ENCODE measurements at regions not wholly inside any gene's neighbourhood (a gene's known extent, or its start where the extent isn't known, plus 50 kb on each side); places are given as distances from the start of the nearest gene placed in this dataset.
A peak's percentile ranks its signal among the peaks of the same experiment; 100 is the strongest.

GRCh38 chr13:95386370-95386769 lies 85.1 kb upstream of the ABCC4 start:
- no CpG with 5 or more reads among the region's 4 CpGs for WGBS, 2 donors (ENCODE audit: extremely low coverage in 2 of 2, insufficient read length in 2 of 2, insufficient replicate concordance in 1 of 2)

GRCh38 chr13:95387733-95388207 lies 86.5 kb upstream of the ABCC4 start:
- Histone ChIP-seq H2BK120ac (ENCODE audit: low read depth, low read length) (no peak overlapping the region), H3K9ac (ENCODE audit: low read depth, low read length, poor library complexity) (no peak overlapping the region), H3K4me3 (ENCODE audit: low read length in 2 of 2) (no peak overlapping the region), H3K18ac (ENCODE audit: low read length) (no peak overlapping the region), H2AFZ (ENCODE audit: low read length) (no peak overlapping the region), H3K79me1 (ENCODE audit: low read depth, low read length) (no peaks in the 10 kb centered on the region), H3K4ac (ENCODE audit: low read length) (no peak overlapping the region), H2AK5ac (ENCODE audit: low read depth, low read length) (no peak overlapping the region), H3K4me2 (ENCODE audit: insufficient read depth, low read length, poor library complexity, severe bottlenecking) (no peak overlapping the region), H3K4me1 (ENCODE audit: control insufficient read depth in 2 of 2, insufficient read depth in 1 of 2, low read depth in 1 of 2, low read length in 2 of 2) (no peaks in the 10 kb centered on the region), H3K27ac (replicated peaks; ENCODE audit: low read length) (no peak overlapping the region), H2BK12ac (ENCODE audit: low read length) (no peak overlapping the region), H3K23ac (ENCODE audit: low read depth, low read length, poor library complexity) (no peak overlapping the region), H3K9me3 (replicated peaks in 1 of 2; ENCODE audit: control insufficient read depth in 2 of 2, insufficient read depth in 1 of 2, low read depth in 1 of 2, low read length in 2 of 2) (peaks cover 0 to 2% of the 10 kb centered on the region in 2 donors), H3K27me3 (ENCODE audit: control insufficient read depth in 3 of 3, insufficient read depth in 3 of 3, low read depth in 1 of 3, low read length in 3 of 3) (peaks cover 0 to 5% (median 0%) of the 10 kb centered on the region in 3 experiments), H3K36me3 (replicated peaks in 1 of 2; ENCODE audit: control insufficient read depth in 2 of 2, insufficient read depth in 2 of 2, low read length in 2 of 2) (no peaks in the 10 kb centered on the region), H4K91ac (ENCODE audit: low read depth, low read length, poor library complexity) (no peak overlapping the region), H3K14ac (ENCODE audit: low read length) (no peak overlapping the region), H4K8ac (ENCODE audit: low read depth, low read length) (no peak overlapping the region), H2BK5ac (ENCODE audit: low read length) (no peak overlapping the region), H2BK15ac (ENCODE audit: low read length) (no peak overlapping the region)
- no peak for DNase-seq (ENCODE audit: low spot score)
- no CpG with 5 or more reads among the region's 4 CpGs for WGBS, 2 donors (ENCODE audit: extremely low coverage in 2 of 2, insufficient read length in 2 of 2, insufficient replicate concordance in 1 of 2)

More at GRCh38 chr13:95386370-95386769, 85.1 kb upstream of the ABCC4 start:
- Histone ChIP-seq H4K8ac (ENCODE audit: low read depth, low read length) (no peak overlapping the region), H3K4me1 (ENCODE audit: control insufficient read depth in 2 of 2, insufficient read depth in 1 of 2, low read depth in 1 of 2, low read length in 2 of 2) (no peaks in the 10 kb centered on the region), H3K4me3 (ENCODE audit: low read length in 2 of 2) (no peak overlapping the region), H3K9ac (ENCODE audit: low read depth, low read length, poor library complexity) (no peak overlapping the region), H3K18ac (ENCODE audit: low read length) (no peak overlapping the region), H3K27ac (replicated peaks; ENCODE audit: low read length) (no peak overlapping the region), H4K91ac (ENCODE audit: low read depth, low read length, poor library complexity) (no peak overlapping the region), H3K9me3 (replicated peaks in 1 of 2; ENCODE audit: control insufficient read depth in 2 of 2, insufficient read depth in 1 of 2, low read depth in 1 of 2, low read length in 2 of 2) (peaks cover 0 to 2% of the 10 kb centered on the region in 2 donors), H3K23ac (ENCODE audit: low read depth, low read length, poor library complexity) (no peak overlapping the region), H2BK12ac (ENCODE audit: low read length) (no peak overlapping the region), H3K14ac (ENCODE audit: low read length) (no peak overlapping the region), H2BK15ac (ENCODE audit: low read length) (no peak overlapping the region), H2BK5ac (ENCODE audit: low read length) (no peak overlapping the region), H3K27me3 (ENCODE audit: control insufficient read depth in 3 of 3, insufficient read depth in 3 of 3, low read depth in 1 of 3, low read length in 3 of 3) (peaks cover 0 to under 1% (median 0%) of the 10 kb centered on the region in 3 experiments), H2BK120ac (ENCODE audit: low read depth, low read length) (no peak overlapping the region), H3K36me3 (replicated peaks in 1 of 2; ENCODE audit: control insufficient read depth in 2 of 2, insufficient read depth in 2 of 2, low read length in 2 of 2) (no peaks in the 10 kb centered on the region), H3K4me2 (ENCODE audit: insufficient read depth, low read length, poor library complexity, severe bottlenecking) (no peak overlapping the region), H3K4ac (ENCODE audit: low read length) (no peak overlapping the region), H2AFZ (ENCODE audit: low read length) (no peak overlapping the region), H2AK5ac (ENCODE audit: low read depth, low read length) (no peak overlapping the region), H3K79me1 (ENCODE audit: low read depth, low read length) (no peaks in the 10 kb centered on the region)
- DNase-seq (ENCODE audit: low spot score), result no peak

- H3K4me2 ChIP-seq (ENCODE audit: insufficient read depth, low read length, poor library complexity, severe bottlenecking), result no peak overlapping the region
- no peak overlapping the region for H2AFZ ChIP-seq (ENCODE audit: low read length)
- H2BK120ac ChIP-seq (ENCODE audit: low read depth, low read length), result no peak overlapping the region
- H3K36me3 ChIP-seq (replicated peaks in 1 of 2; ENCODE audit: control insufficient read depth in 2 of 2, insufficient read depth in 2 of 2, low read length in 2 of 2), result no peaks in the 10 kb centered on the region
- H3K27ac ChIP-seq (replicated peaks; ENCODE audit: low read length), result no peak overlapping the region
- no peak overlapping the region for H3K23ac ChIP-seq (ENCODE audit: low read depth, low read length, poor library complexity)
- no peak overlapping the region for H2BK15ac ChIP-seq (ENCODE audit: low read length)
- no peak overlapping the region for H3K14ac ChIP-seq (ENCODE audit: low read length)
- no peak overlapping the region for H3K4ac ChIP-seq (ENCODE audit: low read length)
- no peaks in the 10 kb centered on the region for H3K4me1 ChIP-seq (ENCODE audit: control insufficient read depth in 2 of 2, insufficient read depth in 1 of 2, low read depth in 1 of 2, low read length in 2 of 2)
- no peak for DNase-seq (ENCODE audit: low spot score)
- H4K91ac ChIP-seq (ENCODE audit: low read depth, low read length, poor library complexity), result no peak overlapping the region
- no peak overlapping the region for H3K18ac ChIP-seq (ENCODE audit: low read length)
- H3K9ac ChIP-seq (ENCODE audit: low read depth, low read length, poor library complexity), result no peak overlapping the region
- no CpG with 5 or more reads among the region's 2 CpGs for WGBS, 2 donors (ENCODE audit: extremely low coverage in 2 of 2, insufficient read length in 2 of 2, insufficient replicate concordance in 1 of 2)
- no peak overlapping the region for H2AK5ac ChIP-seq (ENCODE audit: low read depth, low read length)
- H2BK5ac ChIP-seq (ENCODE audit: low read length), result no peak overlapping the region
- H3K27me3 ChIP-seq (ENCODE audit: control insufficient read depth in 3 of 3, insufficient read depth in 3 of 3, low read depth in 1 of 3, low read length in 3 of 3), result peaks cover 0 to 5% (median 0%) of the 10 kb centered on the region in 3 experiments
- no peak overlapping the region for H4K8ac ChIP-seq (ENCODE audit: low read depth, low read length)
- no peaks in the 10 kb centered on the region for H3K79me1 ChIP-seq (ENCODE audit: low read depth, low read length)
- H2BK12ac ChIP-seq (ENCODE audit: low read length), result no peak overlapping the region
- no peak overlapping the region for H3K4me3 ChIP-seq (ENCODE audit: low read length in 2 of 2)
- H3K9me3 ChIP-seq (replicated peaks in 1 of 2; ENCODE audit: control insufficient read depth in 2 of 2, insufficient read depth in 1 of 2, low read depth in 1 of 2, low read length in 2 of 2), result peaks cover 0 to 2% of the 10 kb centered on the region in 2 donors
Measured at GRCh38 chr13:95388420-95389079, 87.3 kb upstream of the ABCC4 start.

- peaks cover 0 to 5% (median 2%) of the 10 kb centered on the region in 3 experiments for H3K27me3 ChIP-seq (ENCODE audit: control insufficient read depth in 3 of 3, insufficient read depth in 3 of 3, low read depth in 1 of 3, low read length in 3 of 3)
- peaks cover 0 to 2% of the 10 kb centered on the region in 2 donors for H3K9me3 ChIP-seq (replicated peaks in 1 of 2; ENCODE audit: control insufficient read depth in 2 of 2, insufficient read depth in 1 of 2, low read depth in 1 of 2, low read length in 2 of 2)
- no peak overlapping the region for H3K14ac ChIP-seq (ENCODE audit: low read length)
- no peak overlapping the region for H3K9ac ChIP-seq (ENCODE audit: low read depth, low read length, poor library complexity)
- H2AFZ ChIP-seq (ENCODE audit: low read length), result no peak overlapping the region
- no peak overlapping the region for H3K27ac ChIP-seq (replicated peaks; ENCODE audit: low read length)
- no peaks in the 10 kb centered on the region for H3K4me1 ChIP-seq (ENCODE audit: control insufficient read depth in 2 of 2, insufficient read depth in 1 of 2, low read depth in 1 of 2, low read length in 2 of 2)
- H2BK120ac ChIP-seq (ENCODE audit: low read depth, low read length), result no peak overlapping the region
- H2BK12ac ChIP-seq (ENCODE audit: low read length), result no peak overlapping the region
- H3K79me1 ChIP-seq (ENCODE audit: low read depth, low read length), result no peaks in the 10 kb centered on the region
- H3K36me3 ChIP-seq (replicated peaks in 1 of 2; ENCODE audit: control insufficient read depth in 2 of 2, insufficient read depth in 2 of 2, low read length in 2 of 2), result no peaks in the 10 kb centered on the region
- H2BK5ac ChIP-seq (ENCODE audit: low read length), result no peak overlapping the region
- no peak overlapping the region for H4K91ac ChIP-seq (ENCODE audit: low read depth, low read length, poor library complexity)
- H2AK5ac ChIP-seq (ENCODE audit: low read depth, low read length), result no peak overlapping the region
- no peak overlapping the region for H4K8ac ChIP-seq (ENCODE audit: low read depth, low read length)
- DNase-seq (ENCODE audit: low spot score), result no peak
- no peak overlapping the region for H3K23ac ChIP-seq (ENCODE audit: low read depth, low read length, poor library complexity)
- H3K18ac ChIP-seq (ENCODE audit: low read length), result no peak overlapping the region
- H3K4ac ChIP-seq (ENCODE audit: low read length), result no peak overlapping the region
- peak overlapping the region; percentile 3 for H3K4me2 ChIP-seq (ENCODE audit: insufficient read depth, low read length, poor library complexity, severe bottlenecking)
- H2BK15ac ChIP-seq (ENCODE audit: low read length), result no peak overlapping the region
- WGBS, 2 donors (ENCODE audit: extremely low coverage in 2 of 2, insufficient read length in 2 of 2, insufficient replicate concordance in 1 of 2), result no CpG with 5 or more reads among the region's 2 CpGs
- H3K4me3 ChIP-seq (ENCODE audit: low read length in 2 of 2), result no peak overlapping the region
Measured at GRCh38 chr13:95391362-95391761, 90.1 kb upstream of the ABCC4 start.

Data from neuronal stem cell (in vitro differentiated cells).